H9 (cell line): ENCODE measurements at regions not wholly inside any gene's neighbourhood (a gene's known extent, or its start where the extent isn't known, plus 50 kb on each side); places are given as distances from the start of the nearest gene placed in this dataset.

Source experiments
- DNase-seq: peaks from one replicate; pipeline ENCODE4 v3.0.0-alpha.2; 2017
- H2AFZ ChIP-seq: one replicate; pipeline ENCODE4 v1.6.1; 2013; ENCODE audit warnings: mild to moderate bottlenecking, low read length, control low read depth, moderate library complexity
- H2AK5ac ChIP-seq: 2 replicates; pipeline ENCODE4 v1.6.1; 2013; ENCODE audit warnings: low read length, control low read depth, mixed read lengths; ENCODE audit not compliant: insufficient read length
- H2BK120ac ChIP-seq: one replicate; pipeline ENCODE4 v1.6.1; 2013; ENCODE audit warnings: low read depth, mild to moderate bottlenecking, low read length, control low read depth, inconsistent platforms; ENCODE audit not compliant: poor library complexity, severe bottlenecking
- H2BK12ac ChIP-seq: 2 replicates; pipeline ENCODE4 v1.6.1; 2013; ENCODE audit warnings: low read length, control low read depth, mixed read lengths, low read depth; ENCODE audit not compliant: insufficient read length
- H2BK15ac ChIP-seq: 2 replicates; pipeline ENCODE4 v1.6.1; 2013; ENCODE audit warnings: low read depth, low read length, control low read depth
- H2BK20ac ChIP-seq: one replicate; pipeline ENCODE4 v1.6.1; 2013; ENCODE audit warnings: low read depth, mild to moderate bottlenecking, low read length, control low read depth, inconsistent platforms; ENCODE audit not compliant: poor library complexity, severe bottlenecking
- H2BK5ac ChIP-seq: 2 replicates; pipeline ENCODE4 v1.6.1; 2013; ENCODE audit warnings: low read length, control low read depth, mixed read lengths; ENCODE audit not compliant: insufficient read length
- H3K14ac ChIP-seq: 2 replicates; pipeline ENCODE4 v1.6.1; 2013; ENCODE audit warnings: low read length, control low read depth; ENCODE audit not compliant: insufficient read depth
- H3K18ac ChIP-seq: 2 replicates; pipeline ENCODE4 v1.6.1; 2013; ENCODE audit warnings: low read depth, mild to moderate bottlenecking, mixed read lengths, low read length, control low read depth; ENCODE audit not compliant: insufficient read length
- H3K23ac ChIP-seq: 2 replicates; pipeline ENCODE4 v1.6.1; 2013; ENCODE audit warnings: low read length, control low read depth, mixed read lengths, low read depth; ENCODE audit not compliant: insufficient read length
- H3K23me2 ChIP-seq: 2 replicates; pipeline ENCODE4 v1.6.1; 2013; ENCODE audit warnings: low read depth, mild to moderate bottlenecking, mixed read lengths, low read length, control low read depth; ENCODE audit not compliant: insufficient read length, poor library complexity, severe bottlenecking
- H3K27ac ChIP-seq: 2 replicates; pipeline ENCODE4 v1.5.1; 2013; ENCODE audit warnings: low read length, control low read depth, mixed read lengths, low read depth; ENCODE audit not compliant: insufficient read length
- H3K27me3 ChIP-seq: 2 replicates; pipeline ENCODE4 v1.6.1; 2013; ENCODE audit warnings: low read length, control low read depth, inconsistent platforms; ENCODE audit not compliant: insufficient read depth
- H3K4ac ChIP-seq: 2 replicates; pipeline ENCODE4 v1.6.1; 2013; ENCODE audit warnings: low read depth, mild to moderate bottlenecking, control low read depth, inconsistent platforms, low read length, moderate library complexity
- H3K4me1 ChIP-seq: 2 replicates; pipeline ENCODE4 v1.6.1; 2013; ENCODE audit warnings: low read length, control low read depth, inconsistent platforms; ENCODE audit not compliant: insufficient read depth
- H3K4me2 ChIP-seq: 2 replicates; pipeline ENCODE4 v1.6.1; 2013; ENCODE audit warnings: low read length, control low read depth, mixed read lengths; ENCODE audit not compliant: insufficient read length, insufficient read depth
- H3K56ac ChIP-seq: 2 replicates; pipeline ENCODE4 v1.6.1; 2013; ENCODE audit warnings: low read depth, mild to moderate bottlenecking, mixed read lengths, low read length, control low read depth; ENCODE audit not compliant: insufficient read length
- H3K79me1 ChIP-seq: 2 replicates; pipeline ENCODE4 v1.6.1; 2013; ENCODE audit warnings: low read depth, mild to moderate bottlenecking, moderate library complexity, low read length, control low read depth, inconsistent platforms; ENCODE audit not compliant: insufficient read depth, poor library complexity, severe bottlenecking
- H3K79me2 ChIP-seq: 2 replicates; pipeline ENCODE4 v1.6.1; 2013; ENCODE audit warnings: low read length, control low read depth, inconsistent platforms; ENCODE audit not compliant: insufficient read depth
- H3K9ac ChIP-seq: 2 replicates; pipeline ENCODE4 v1.6.1; 2013; ENCODE audit warnings: low read length, control low read depth, mixed read lengths; ENCODE audit not compliant: insufficient read length; ENCODE audit errors: extremely low read depth
- H3K9me3 ChIP-seq: one replicate; pipeline ENCODE4 v1.6.1; 2013; ENCODE audit warnings: low read depth, low read length, inconsistent platforms; ENCODE audit not compliant: control insufficient read depth
- H3T11ph ChIP-seq: one replicate; pipeline ENCODE4 v1.6.1; 2013; ENCODE audit warnings: mild to moderate bottlenecking, low read length, control low read depth, inconsistent platforms
- H4K20me1 ChIP-seq: one replicate; pipeline ENCODE4 v1.6.1; 2013; ENCODE audit not compliant: control insufficient read depth, insufficient read length, insufficient read depth
- H4K5ac ChIP-seq: 2 replicates; pipeline ENCODE4 v1.6.1; 2013; ENCODE audit warnings: low read depth, mild to moderate bottlenecking, mixed read lengths, low read length, control low read depth; ENCODE audit not compliant: insufficient read length
- H4K8ac ChIP-seq: replicated peaks from 2 replicates; pipeline ENCODE4 v1.6.1; 2013; ENCODE audit warnings: low read length, control low read depth, mixed read lengths, low read depth; ENCODE audit not compliant: insufficient read length
- H4K91ac ChIP-seq: 2 replicates; pipeline ENCODE4 v1.6.1; 2013; ENCODE audit warnings: low read depth, mild to moderate bottlenecking, moderate library complexity, mixed read lengths, low read length, control low read depth; ENCODE audit not compliant: insufficient read length
- H3K27ac Mint-ChIP-seq, 3 experiments: 2 replicates in 2 of 3; 3 replicates in 1 of 3; pipeline ENCODE4 v1.8.0; 2020 to 2021; ENCODE audit warnings: mixed read lengths in 3 of 3, mild to moderate bottlenecking in 1 of 3, moderate library complexity in 1 of 3
- H3K27me3 Mint-ChIP-seq: 2 replicates; pipeline ENCODE4 v1.8.0; 2021; ENCODE audit warnings: low read depth, mild to moderate bottlenecking, moderate library complexity, mixed read lengths
- H3K36me3 Mint-ChIP-seq, 3 experiments: 2 replicates in 2 of 3; 3 replicates in 1 of 3; pipeline ENCODE4 v1.8.0; 2020 to 2021; ENCODE audit warnings: low read depth in 3 of 3, mixed read lengths in 3 of 3; ENCODE audit not compliant: insufficient read depth in 1 of 3
- H3K4me1 Mint-ChIP-seq, 2 experiments: 2 replicates each; pipeline ENCODE4 v1.8.0; 2020; ENCODE audit warnings: mixed read lengths in 2 of 2
- H3K4me3 Mint-ChIP-seq, 2 experiments: 2 replicates in 1 of 2; 3 replicates in 1 of 2; pipeline ENCODE4 v1.8.0; 2020 to 2021; ENCODE audit warnings: mild to moderate bottlenecking in 2 of 2, mixed read lengths in 2 of 2, moderate library complexity in 1 of 2
- H3K9me3 Mint-ChIP-seq, 2 experiments: 2 replicates in 1 of 2; 3 replicates in 1 of 2; pipeline ENCODE4 v1.8.0; 2020; ENCODE audit warnings: mild to moderate bottlenecking in 2 of 2, mixed read lengths in 2 of 2, moderate library complexity in 1 of 2
- WGBS: extraction: QIAGEN DNeasy Blood & Tissue Kit; methylation state at CpG from one replicate; pipeline ENCODE4 v1.1.7; 2013; ENCODE audit warnings: missing lambda C conversion rate, low lambda C conversion rate, mixed read lengths; ENCODE audit not compliant: insufficient read length; ENCODE audit errors: extremely low coverage; 5-methylcytosine and 5-hydroxymethylcytosine counted together
- TF ChIP-seq, protein P1 (sequence below): fragments of 200-600 bp; sonication (generic); conservative IDR thresholded peaks from 3 replicates; pipeline ENCODE4 v1.8.0; 2021; ENCODE audit warnings: antibody characterized with exemption, mild to moderate bottlenecking

DNA sequence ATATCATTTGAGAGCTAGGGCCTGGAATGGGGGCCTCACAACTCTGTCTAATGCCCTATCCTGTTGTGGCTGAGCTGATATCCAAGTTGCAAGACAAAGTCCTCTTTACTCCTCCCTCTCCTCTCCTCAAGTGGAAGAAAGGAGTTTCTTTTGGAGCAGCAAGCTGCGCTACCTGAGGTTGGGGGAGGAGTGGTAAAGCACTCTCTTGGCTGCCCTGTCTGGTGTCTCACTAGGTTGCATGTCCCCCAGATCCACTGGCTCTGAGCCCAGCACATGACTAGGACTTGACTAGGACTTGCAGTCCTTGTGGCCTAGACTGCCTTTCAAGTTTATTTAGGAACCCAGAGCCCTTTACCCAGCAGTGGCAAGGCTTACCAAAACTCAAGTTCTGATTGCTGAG lies 141.1 kb upstream of the SETMAR start:
- H3K27me3 ChIP-seq = no peaks in the 10 kb centered on the region
- H3K4me3 Mint-ChIP-seq = no peak overlapping the region
- TF ChIP-seq, protein P1, sequence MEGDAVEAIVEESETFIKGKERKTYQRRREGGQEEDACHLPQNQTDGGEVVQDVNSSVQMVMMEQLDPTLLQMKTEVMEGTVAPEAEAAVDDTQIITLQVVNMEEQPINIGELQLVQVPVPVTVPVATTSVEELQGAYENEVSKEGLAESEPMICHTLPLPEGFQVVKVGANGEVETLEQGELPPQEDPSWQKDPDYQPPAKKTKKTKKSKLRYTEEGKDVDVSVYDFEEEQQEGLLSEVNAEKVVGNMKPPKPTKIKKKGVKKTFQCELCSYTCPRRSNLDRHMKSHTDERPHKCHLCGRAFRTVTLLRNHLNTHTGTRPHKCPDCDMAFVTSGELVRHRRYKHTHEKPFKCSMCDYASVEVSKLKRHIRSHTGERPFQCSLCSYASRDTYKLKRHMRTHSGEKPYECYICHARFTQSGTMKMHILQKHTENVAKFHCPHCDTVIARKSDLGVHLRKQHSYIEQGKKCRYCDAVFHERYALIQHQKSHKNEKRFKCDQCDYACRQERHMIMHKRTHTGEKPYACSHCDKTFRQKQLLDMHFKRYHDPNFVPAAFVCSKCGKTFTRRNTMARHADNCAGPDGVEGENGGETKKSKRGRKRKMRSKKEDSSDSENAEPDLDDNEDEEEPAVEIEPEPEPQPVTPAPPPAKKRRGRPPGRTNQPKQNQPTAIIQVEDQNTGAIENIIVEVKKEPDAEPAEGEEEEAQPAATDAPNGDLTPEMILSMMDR = no peak

More for the DNA sequence above, 141.1 kb upstream of the SETMAR start:
- no peaks in the 10 kb centered on the region for H3K9me3 ChIP-seq
- no peak overlapping the region for H3K4ac ChIP-seq
- H2AFZ ChIP-seq = no peak overlapping the region
- no peak overlapping the region for H4K91ac ChIP-seq
- H3K9me3 Mint-ChIP-seq = peaks cover 4 to 13% of the 10 kb centered on the region in 2 experiments
- H3K4me1 ChIP-seq = no peaks in the 10 kb centered on the region
- peaks cover 21 to 24% of the 10 kb centered on the region in 2 experiments for H3K4me1 Mint-ChIP-seq
- H3K79me2 ChIP-seq = no peaks in the 10 kb centered on the region
- no peaks in the 10 kb centered on the region for H4K20me1 ChIP-seq
- H3K9ac ChIP-seq = no peak overlapping the region
- no CpG with 5 or more reads among the region's 1 CpG for WGBS
- no peaks in the 10 kb centered on the region for H3K79me1 ChIP-seq
- no peak overlapping the region for H3K23ac ChIP-seq
- peaks cover 5% of the 10 kb centered on the region; the same call in 1 of the 2 replicates for H3K27me3 Mint-ChIP-seq
- no peaks in the 10 kb centered on the region for H3K23me2 ChIP-seq
- no peak overlapping the region for H2BK120ac ChIP-seq
- H4K5ac ChIP-seq = no peak overlapping the region
- no peak overlapping the region for H3K27ac ChIP-seq
- H3K14ac ChIP-seq = no peak overlapping the region; the same call in 1 of the 2 replicates
- H3K18ac ChIP-seq = no peak overlapping the region
- H4K8ac ChIP-seq = no peak overlapping the region
- H3K27ac Mint-ChIP-seq = no peak overlapping the region; a peak in 1 of 7 replicates
- H3K56ac ChIP-seq = no peak overlapping the region
- H2BK20ac ChIP-seq = no peak overlapping the region
- H2AK5ac ChIP-seq = no peak overlapping the region
- no peak for DNase-seq
- no peak overlapping the region for H3K4me2 ChIP-seq
- H2BK15ac ChIP-seq = no peak overlapping the region
- H3T11ph ChIP-seq = no peak overlapping the region
- peaks cover 0 to 13% (median 7%) of the 10 kb centered on the region in 3 experiments; a peak in 3 of 7 replicates for H3K36me3 Mint-ChIP-seq
- no peak overlapping the region for H2BK5ac ChIP-seq
- H2BK12ac ChIP-seq = no peak overlapping the region
